Stimulated activated CD4-positive, alpha-beta T cell treated with anti-CD3 and anti-CD28 coated beads, TNF-alpha, amount 100 ng/mL, for 1 hour (primary cell): ENCODE measurements at regions not wholly inside any gene's neighbourhood (a gene's known extent, or its start where the extent isn't known, plus 50 kb on each side); places are given as distances from the start of the nearest gene placed in this dataset.
"Not testable (repeated sequence)": the region's sequence is repeated elsewhere in the genome, so short reads cannot be mapped to it uniquely, and the experiment has no call there.

Experiments
- DNase-seq, 3 donors: peaks; one replicate each; pipeline ENCODE4 v3.0.0-alpha.2; 2020; ENCODE audit warnings: low read depth in 3 of 3, low spot score in 1 of 3

GRCh38 chr7:65722361-65722792 lies 150.5 kb upstream of the VKORC1L1 start:
- peak; percentile 41 to 44 (median 41) for DNase-seq

- not testable (repeated sequence) for DNase-seq
These were observed 145.7 kb upstream of the VKORC1L1 start for GRCh38 chr7:65727182-65727581.

GRCh38 chr7:65731129-65731528 lies 141.7 kb upstream of the VKORC1L1 start:
- no peak for DNase-seq

- no peak for DNase-seq
These were observed 141.3 kb upstream of the VKORC1L1 start for GRCh38 chr7:65731562-65732035.

- no peak for DNase-seq
These were observed 128.5 kb upstream of the VKORC1L1 start for GRCh38 chr7:65744406-65744805.

- DNase-seq = no peak
These were observed 126.5 kb upstream of the VKORC1L1 start for GRCh38 chr7:65746398-65746669.

- DNase-seq = no peak
These were observed 123.8 kb upstream of the VKORC1L1 start for GRCh38 chr7:65749039-65749438.

- DNase-seq = no peak
These were observed 123.4 kb upstream of the VKORC1L1 start for GRCh38 chr7:65749518-65749917.

- peak; percentile 57 to 79 (median 69) for DNase-seq
These were observed 122.1 kb upstream of the VKORC1L1 start for GRCh38 chr7:65750511-65751344.

- not testable (repeated sequence) for DNase-seq
These were observed 118.8 kb upstream of the VKORC1L1 start for GRCh38 chr7:65754070-65754469.

- not testable (repeated sequence) for DNase-seq
These were observed 113.9 kb upstream of the VKORC1L1 start for GRCh38 chr7:65758991-65759390.

GRCh38 chr7:65762712-65763111 lies 110.2 kb upstream of the VKORC1L1 start:
- not testable (repeated sequence) for DNase-seq

- DNase-seq = not testable (repeated sequence)
These were observed 109.8 kb upstream of the VKORC1L1 start for GRCh38 chr7:65763114-65763513.

GRCh38 chr7:65770473-65771225 lies 102.2 kb upstream of the VKORC1L1 start:
- DNase-seq = peak; percentile 76 to 91 (median 82)

- DNase-seq = not testable (repeated sequence)
These were observed 101.7 kb upstream of the VKORC1L1 start for GRCh38 chr7:65771226-65771569.

GRCh38 chr7:65776677-65777076 lies 96.2 kb upstream of the VKORC1L1 start:
- DNase-seq = not testable (repeated sequence)

GRCh38 chr7:65789943-65790342 lies 82.9 kb upstream of the VKORC1L1 start:
- not testable (repeated sequence) for DNase-seq

- not testable (repeated sequence) for DNase-seq
These were observed 81.1 kb upstream of the VKORC1L1 start for GRCh38 chr7:65791788-65792187.

GRCh38 chr7:65792726-65793125 lies 80.1 kb upstream of the VKORC1L1 start:
- DNase-seq = not testable (repeated sequence)

- DNase-seq = not testable (repeated sequence)
These were observed 78.0 kb upstream of the VKORC1L1 start for GRCh38 chr7:65794671-65795391.

GRCh38 chr7:65795392-65795716 lies 77.5 kb upstream of the VKORC1L1 start:
- DNase-seq = not testable (repeated sequence)

- DNase-seq = no peak
These were observed 76.7 kb upstream of the VKORC1L1 start for GRCh38 chr7:65796205-65796604.
